HG03354 (cell line): ENCODE measurements at regions not wholly inside any gene's neighbourhood (a gene's known extent, or its start where the extent isn't known, plus 50 kb on each side); places are given as distances from the start of the nearest gene placed in this dataset.

Experiments
- ATAC-seq: cut with Tn5 transposase; IDR thresholded peaks from one replicate; pipeline ENCODE4 v1.9.1; 2021; ENCODE audit warnings: mild to moderate bottlenecking; ENCODE audit not compliant: unreplicated experiment, poor library complexity, severe bottlenecking

GRCh38 chr18:30039201-30039600, 1003.3 kb downstream of the DSC3 start:
- ATAC-seq: no peak

DNA sequence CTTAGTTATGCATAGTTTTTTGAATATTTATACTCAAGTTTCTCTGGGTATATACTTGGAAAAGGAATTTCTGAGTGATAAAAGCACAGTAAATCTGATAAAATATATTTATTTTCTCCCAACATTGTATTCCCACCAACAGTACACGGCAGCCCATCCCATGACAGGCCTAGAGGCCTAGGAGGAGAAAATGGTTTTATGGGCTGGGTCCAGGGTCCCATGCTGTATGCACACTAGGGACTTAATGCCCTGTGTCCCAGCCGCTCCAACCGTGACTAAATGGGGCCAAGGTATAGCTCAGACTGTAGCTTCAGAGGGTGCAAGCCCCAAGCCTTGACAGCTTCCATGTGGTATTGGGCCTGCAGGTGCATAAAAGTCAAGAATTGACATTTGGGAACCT, 1007.7 kb downstream of the DSC3 start:
- no peak for ATAC-seq

GRCh38 chr18:30016179-30016578, 1026.4 kb downstream of the DSC3 start:
- no peak for ATAC-seq

GRCh38 chr18:30004965-30005364, 1037.6 kb downstream of the DSC3 start:
- ATAC-seq: no peak

DNA sequence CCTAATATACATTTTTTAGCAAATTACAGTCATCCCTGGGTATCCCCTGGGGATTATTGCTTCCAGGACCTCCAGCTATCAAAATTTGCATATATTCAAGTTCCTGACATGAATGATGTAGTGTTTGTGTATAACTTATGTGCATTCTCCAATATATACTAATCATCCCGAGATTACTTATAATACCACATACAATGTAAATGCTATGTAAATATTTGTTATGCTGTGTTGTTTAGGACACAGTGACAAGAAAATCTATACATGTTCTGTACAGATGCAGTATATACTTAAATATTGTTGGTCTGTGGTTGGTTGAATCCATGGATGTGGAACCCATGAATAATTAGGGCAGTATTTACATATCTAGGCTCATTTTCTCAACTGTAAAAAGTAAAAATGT, 1060.3 kb downstream of the DSC3 start:
- ATAC-seq: no peak

DNA sequence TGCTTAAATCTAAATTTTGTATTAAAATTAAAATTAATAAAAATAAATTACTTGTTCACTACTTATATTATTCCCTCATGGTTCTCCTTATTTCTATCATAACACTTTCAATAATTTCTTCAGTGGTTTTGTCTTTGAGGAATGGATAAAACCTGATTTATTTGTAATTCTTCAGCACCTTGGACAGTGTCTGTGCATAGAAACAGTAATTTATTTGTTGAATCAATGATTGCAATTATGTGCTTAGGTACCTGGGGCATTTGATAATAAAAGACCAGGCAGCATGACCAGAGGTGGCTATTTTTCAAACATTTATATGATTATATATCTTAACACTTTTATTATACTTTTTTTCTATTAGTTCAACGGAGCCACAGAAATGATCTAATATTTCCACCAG, 1062.7 kb downstream of the DSC3 start:
- ATAC-seq: no peak

GRCh38 chr18:29969876-29970275, 1072.7 kb downstream of the DSC3 start:
- ATAC-seq: no peak

DNA sequence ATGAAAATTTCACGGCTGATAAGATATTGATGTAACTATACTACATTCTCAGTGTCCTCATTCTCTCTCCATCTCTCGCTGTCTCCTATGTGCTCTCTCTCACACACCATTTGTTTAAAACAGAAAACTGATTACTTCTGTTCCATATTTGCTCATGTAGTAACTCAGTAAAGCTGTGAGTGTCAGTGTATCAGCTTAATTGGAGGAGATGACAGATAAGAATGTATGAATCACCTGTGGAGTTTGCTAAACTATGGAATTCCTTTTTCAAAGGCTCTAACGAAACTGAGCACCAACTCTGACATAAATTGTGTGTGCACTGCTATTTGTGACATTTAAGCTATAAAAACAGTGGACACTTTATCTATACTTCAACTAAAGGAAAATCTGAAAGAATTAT, 1080.0 kb downstream of the DSC3 start:
- ATAC-seq: no peak

- ATAC-seq: no peak
These were observed 1082.0 kb downstream of the DSC3 start for GRCh38 chr18:29960539-29960938.

DNA sequence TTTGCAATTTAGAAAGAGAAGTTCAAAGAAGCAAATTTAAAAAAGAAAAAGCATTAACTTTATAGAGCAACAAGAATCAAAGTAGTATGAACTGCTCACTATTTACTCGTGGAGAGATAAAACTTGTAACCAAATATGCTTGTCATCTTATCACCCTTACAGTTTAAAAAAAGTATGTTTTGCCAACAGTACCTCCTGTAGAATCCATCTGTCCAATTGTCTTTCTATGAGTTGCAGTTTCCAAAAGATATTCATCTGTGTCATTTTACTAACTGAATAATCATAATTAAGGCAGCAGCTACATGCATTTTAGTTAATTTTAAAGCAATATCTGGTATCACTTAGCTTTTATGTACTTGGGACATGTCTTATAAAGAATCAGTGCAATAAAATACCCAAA, 1112.3 kb downstream of the DSC3 start:
- ATAC-seq: no peak

DNA sequence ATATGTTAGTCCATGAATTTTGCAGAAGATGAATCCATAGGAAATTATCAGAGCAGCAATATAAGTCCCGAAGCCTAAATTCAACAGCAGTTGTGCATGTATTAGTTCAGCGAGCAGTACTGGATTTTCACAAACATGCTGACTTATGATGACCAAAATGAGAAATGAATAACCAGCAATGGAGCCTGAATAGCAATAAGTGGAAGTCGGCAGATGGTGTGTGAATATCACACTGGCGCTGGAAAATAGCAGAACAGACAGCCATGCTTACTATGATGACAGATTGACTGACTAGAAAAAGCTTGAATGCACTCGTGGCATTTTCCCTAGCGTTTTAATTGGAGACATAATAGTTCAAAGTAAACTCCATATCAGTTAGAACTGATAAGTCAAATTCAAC, 1114.5 kb downstream of the DSC3 start:
- no peak for ATAC-seq

- ATAC-seq: no peak
These were observed 1117.0 kb downstream of the DSC3 start for GRCh38 chr18:29925566-29925965.

DNA sequence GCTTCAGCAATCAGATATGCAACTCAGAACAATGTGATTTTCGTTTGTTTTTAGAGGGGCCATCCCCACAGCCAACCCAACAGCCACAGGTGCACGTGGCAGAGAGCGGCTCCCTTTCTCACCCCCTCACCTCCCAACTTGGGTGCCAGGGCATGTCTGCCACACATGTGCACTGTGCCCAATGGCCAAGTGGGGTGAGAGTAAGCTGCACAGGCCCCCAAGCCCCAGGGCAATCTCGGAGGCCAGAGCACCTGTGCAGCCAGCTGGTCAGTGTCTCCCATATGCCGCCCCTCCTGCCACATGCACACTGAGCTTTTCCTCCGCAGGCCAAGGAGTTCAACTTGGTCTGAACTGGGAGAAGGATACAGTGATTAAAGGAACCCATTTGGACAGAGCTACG, 1130.2 kb downstream of the DSC3 start:
- ATAC-seq: no peak

- no peak for ATAC-seq
These were observed 1149.5 kb downstream of the DSC3 start for GRCh38 chr18:29892960-29893558.

DNA sequence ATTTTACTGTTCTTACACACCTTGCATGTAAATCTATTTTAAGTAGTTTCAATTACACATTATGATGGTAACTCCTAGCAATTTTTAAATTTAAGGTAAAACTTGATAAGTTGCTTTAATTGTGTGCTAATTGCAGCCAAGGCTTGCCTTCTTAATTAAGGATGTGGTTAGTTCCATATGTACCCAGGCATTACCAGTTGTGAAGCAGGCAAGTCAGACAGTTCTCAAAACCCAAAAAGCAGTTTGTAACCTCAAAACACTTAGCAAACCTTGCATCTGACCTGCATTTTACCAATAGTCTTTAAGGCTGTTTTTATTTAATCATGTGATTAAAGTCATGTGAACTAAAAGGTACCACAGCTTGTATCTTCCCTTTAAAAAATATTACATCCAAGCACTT, 1159.4 kb downstream of the DSC3 start:
- no peak for ATAC-seq

GRCh38 chr18:29882620-29883019, 1159.9 kb downstream of the DSC3 start:
- ATAC-seq: no peak

DNA sequence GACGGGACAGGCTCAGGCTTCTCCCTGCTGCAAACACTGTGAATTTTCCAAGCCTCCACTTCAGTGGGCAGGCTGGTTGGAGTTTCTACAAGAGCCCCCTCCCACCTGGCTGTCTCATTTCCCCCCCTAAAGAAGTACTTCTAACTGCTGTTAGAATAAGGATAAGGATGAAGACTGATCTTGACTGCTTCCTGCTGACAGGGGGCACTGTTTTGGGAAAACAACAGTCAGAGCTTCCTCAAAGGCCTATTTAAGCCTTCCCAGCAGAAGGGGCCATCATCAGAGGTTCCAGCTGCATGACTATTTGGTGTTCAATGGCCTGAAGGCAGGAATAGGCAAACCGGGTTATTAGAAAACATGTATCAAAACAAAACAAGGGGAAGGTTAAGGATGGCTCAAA, 1162.8 kb downstream of the DSC3 start:
- no peak for ATAC-seq

DNA sequence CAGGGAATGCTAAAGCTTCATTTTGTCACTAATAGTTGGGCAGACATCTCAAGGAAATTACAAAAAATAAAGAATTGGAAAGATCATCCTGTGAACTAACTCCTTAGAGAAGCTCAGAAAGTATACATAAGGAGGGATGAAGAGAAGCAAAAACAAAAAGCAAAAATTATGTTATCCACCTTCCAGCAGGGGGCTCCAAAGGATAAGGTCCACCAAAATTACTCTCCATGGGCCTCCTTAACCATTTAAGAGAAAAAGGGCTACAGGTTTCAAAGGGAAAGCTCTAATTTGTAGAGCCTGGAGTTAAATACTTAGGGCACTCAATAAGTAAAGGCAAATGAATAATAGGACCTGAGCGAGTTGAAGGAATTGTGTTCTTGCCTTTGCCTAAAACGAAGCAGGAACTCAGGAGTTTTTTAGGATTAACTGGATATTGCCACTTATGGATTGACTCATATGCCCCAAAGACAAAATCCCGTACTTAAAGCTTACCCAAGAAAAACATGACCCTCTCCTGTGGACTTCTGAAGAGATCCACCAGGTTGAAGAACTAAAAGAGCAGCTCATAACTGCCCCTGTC, 1167.9 kb downstream of the DSC3 start:
- peak; percentile 45 for ATAC-seq

GRCh38 chr18:29873211-29873610, 1169.3 kb downstream of the DSC3 start:
- no peak for ATAC-seq

DNA sequence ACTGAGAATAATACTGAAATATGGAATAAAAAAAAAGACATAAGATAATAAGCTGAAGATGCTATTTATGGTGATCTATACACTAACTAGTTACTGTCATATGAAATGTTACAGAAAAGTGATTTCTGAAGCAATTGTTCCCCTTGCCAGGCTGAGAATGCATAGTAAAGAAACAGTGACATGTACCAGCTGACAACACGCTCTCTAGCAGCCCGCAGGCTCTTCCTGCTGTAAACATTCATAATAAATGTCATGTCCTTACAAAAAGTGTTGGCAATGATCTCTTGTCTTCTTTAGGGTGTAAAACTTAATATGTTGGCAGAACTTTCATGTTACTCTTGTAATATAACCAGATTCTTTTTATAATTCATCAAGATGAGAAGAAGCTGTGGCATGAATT, 1171.3 kb downstream of the DSC3 start:
- ATAC-seq: no peak

DNA sequence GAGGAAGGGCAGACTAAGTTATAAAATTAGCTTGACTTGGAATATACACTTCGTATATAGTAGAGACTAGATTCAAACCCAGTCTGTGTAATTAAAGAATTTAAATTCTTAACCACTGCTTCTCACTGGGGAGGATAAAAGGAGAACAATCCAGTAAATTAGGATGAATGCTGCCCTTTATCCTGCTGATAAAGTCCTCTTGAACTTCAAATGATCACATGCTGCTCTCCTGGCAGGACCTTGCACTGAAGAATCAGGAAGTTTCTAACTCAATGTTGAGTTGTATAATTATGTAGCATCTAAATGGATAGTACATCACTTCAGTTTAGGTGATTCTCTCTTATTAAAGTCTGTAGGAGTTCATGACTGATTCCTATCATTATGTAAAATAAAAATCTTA, 1179.7 kb downstream of the DSC3 start:
- no peak for ATAC-seq

DNA sequence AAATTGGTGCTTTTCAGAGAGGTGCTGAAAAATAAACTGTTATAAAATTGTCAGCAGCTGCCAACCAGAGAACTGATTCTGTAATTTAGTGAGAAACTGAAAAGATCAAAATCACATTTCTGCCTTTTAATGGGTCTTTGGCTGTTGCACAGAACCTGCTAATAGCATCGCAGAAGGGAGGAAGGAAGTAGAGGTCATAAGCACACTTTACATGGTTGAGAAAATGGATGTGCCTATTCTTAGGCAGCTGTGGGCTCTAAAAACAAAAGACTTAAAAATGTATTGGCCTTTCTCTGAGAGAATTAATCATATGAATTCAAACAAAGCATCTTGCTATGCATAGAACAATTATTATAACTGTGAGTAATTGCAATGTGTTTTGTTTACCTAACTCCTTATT, 1186.9 kb downstream of the DSC3 start:
- ATAC-seq: no peak
